HCT116 (cell line): ENCODE measurements at regions not wholly inside any gene's neighbourhood (a gene's known extent, or its start where the extent isn't known, plus 50 kb on each side); places are given as distances from the start of the nearest gene placed in this dataset.

Experiments used
- ATAC-seq: fragments of 200-7000 bp; cut with Tn5 transposase; 2 replicates; pipeline ENCODE4 v1.9.1; 2020; ENCODE audit warnings: mild to moderate bottlenecking, moderate library complexity
- BruUV-seq: library from RNA; stranded (reverse); fragments of 400-500 nt; replicated peaks from 2 replicates; lab custom pipeline; 2021; lab: Mats Ljungman, UMichigan
- CTCF ChIA-PET: fragments of 300-600 bp; sonication (Branson Sonifier 250); formaldehyde crosslinking; loops from one replicate; lab custom pipeline; 2021; ENCODE audit warnings: antibody characterized with exemption; lab: Charles Lee
- POLR2A ChIA-PET: fragments of 300-600, 350-600 bp; sonication (Branson Sonifier 250); formaldehyde crosslinking; loops from one replicate; lab custom pipeline; 2021; ENCODE audit warnings: antibody characterized with exemption; lab: Charles Lee
- RAD21 ChIA-PET, 2 experiments: fragments of 300-600 bp; sonication (Branson Sonifier 250); formaldehyde crosslinking; loops; one replicate each; lab custom pipeline; 2023; ENCODE audit warnings: low total read pairs in 2 of 2; ENCODE audit not compliant: uncharacterized antibody in 2 of 2, unreplicated experiment in 2 of 2, low non-redundant PET in 1 of 2; lab: Charles Lee
- DNase-seq: peaks from one replicate; pipeline ENCODE4 v3.0.0-alpha.2; 2010; ENCODE audit warnings: low read depth, low spot score
- H2AFZ ChIP-seq: fragments of 200-600 bp; shearing (Covaris generic), sonication (generic); 2 replicates; pipeline ENCODE4 v1.6.1; 2017; ENCODE audit warnings: low read depth, mixed run types, mixed read lengths, antibody characterized with exemption, low read length; ENCODE audit not compliant: poor library complexity, severe bottlenecking
- H3K27ac ChIP-seq: 2 replicates; pipeline ENCODE4 v1.5.1; 2012; ENCODE audit warnings: low read depth, low read length
- H3K27me3 ChIP-seq: fragments of 200-600 bp; sonication (generic); 2 replicates; pipeline ENCODE4 v1.6.1; 2016; ENCODE audit warnings: mixed run types, low read length, mixed read lengths; ENCODE audit not compliant: insufficient read depth
- H3K36me3 ChIP-seq, 2 experiments: fragments of 200-500 bp in 1 of 2; fragments of 200-600 bp in 1 of 2; sonication (Bioruptor generic) in 1 of 2; sonication (generic) in 1 of 2; 2 replicates each; pipeline versions ENCODE4 v1.5.1 to v1.6.1; 2014 to 2016; ENCODE audit warnings: low read length in 2 of 2, inconsistent platforms in 1 of 2, mixed read lengths in 1 of 2, mixed run types in 1 of 2; ENCODE audit not compliant: insufficient read depth in 2 of 2, control insufficient read depth in 1 of 2
- H3K4me1 ChIP-seq, 2 experiments: fragments of 200-600 bp in 1 of 2; sonication (generic) in 1 of 2; 2 replicates each; pipeline versions ENCODE4 v1.5.1 to v1.6.1; 2012 to 2017; ENCODE audit warnings: low read length in 2 of 2, inconsistent platforms in 1 of 2, mild to moderate bottlenecking in 1 of 2, mixed read lengths in 1 of 2, mixed run types in 1 of 2, moderate library complexity in 1 of 2; ENCODE audit not compliant: insufficient read depth in 2 of 2, control insufficient read depth in 1 of 2
- H3K4me2 ChIP-seq: fragments of 200-600 bp; sonication (generic); 2 replicates; pipeline ENCODE4 v1.6.1; 2017; ENCODE audit warnings: mixed run types, low read length, mixed read lengths
- H3K4me3 ChIP-seq, 2 experiments: fragments of 200-600 bp in 1 of 2; sonication (generic) in 1 of 2; replicated peaks in 1 of 2; 2 replicates each; pipeline ENCODE4 v1.5.1; 2011 to 2016; ENCODE audit warnings: low read length in 2 of 2, control low read depth in 1 of 2, low read depth in 1 of 2, mild to moderate bottlenecking in 1 of 2, mixed read lengths in 1 of 2, mixed run types in 1 of 2
- H3K79me2 ChIP-seq: fragments of 200-600 bp; sonication (generic); 2 replicates; pipeline ENCODE4 v1.6.1; 2017; ENCODE audit warnings: mild to moderate bottlenecking, mixed run types, low read length, moderate library complexity, mixed read lengths; ENCODE audit not compliant: insufficient read depth
- H3K9ac ChIP-seq: fragments of 200-600 bp; sonication (generic); 2 replicates; pipeline ENCODE4 v1.6.1; 2016; ENCODE audit warnings: low read length, mixed read lengths
- H3K9me2 ChIP-seq: fragments of 200-600 bp; sonication (generic), shearing (Covaris generic); 2 replicates; pipeline ENCODE4 v1.6.1; 2017; ENCODE audit warnings: mixed run types, mild to moderate bottlenecking, moderate library complexity; ENCODE audit not compliant: insufficient read depth
- H3K9me3 ChIP-seq, 2 experiments: fragments of 200-500 bp in 1 of 2; fragments of 200-600 bp in 1 of 2; sonication (Bioruptor generic) in 1 of 2; sonication (generic) in 1 of 2; 2 replicates each; pipeline ENCODE4 v1.6.1; 2014 to 2017; ENCODE audit warnings: low read length in 2 of 2, mixed read lengths in 2 of 2, inconsistent platforms in 1 of 2, low read depth in 1 of 2, mild to moderate bottlenecking in 1 of 2, mixed run types in 1 of 2, moderate library complexity in 1 of 2; ENCODE audit not compliant: control insufficient read depth in 1 of 2, insufficient read depth in 1 of 2
- H4K20me1 ChIP-seq: fragments of 200-600 bp; sonication (generic), shearing (Covaris generic); 2 replicates; pipeline ENCODE4 v1.6.1; 2017; ENCODE audit warnings: mixed run types, mild to moderate bottlenecking, moderate library complexity; ENCODE audit not compliant: insufficient read depth
- ATF3 ChIP-seq: IDR thresholded peaks from 2 replicates; pipeline ENCODE4 v1.6.1; 2012
- CTCF ChIP-seq, 3 experiments: fragments of 200-600 bp in 1 of 3; sonication (generic) in 1 of 3; IDR thresholded peaks in 2 of 3; conservative IDR thresholded peaks in 1 of 3; 2 replicates each; pipeline ENCODE4 v1.5.1; 2012 to 2017; ENCODE audit warnings: low read depth in 2 of 3, low read length in 2 of 3, antibody characterized with exemption in 1 of 3, borderline replicate concordance in 1 of 3, control low read depth in 1 of 3, mild to moderate bottlenecking in 1 of 3, mixed read lengths in 1 of 3, mixed run types in 1 of 3, moderate library complexity in 1 of 3; ENCODE audit not compliant: insufficient read depth in 1 of 3
- EGR1 ChIP-seq: IDR thresholded peaks from 2 replicates; pipeline ENCODE4 v1.6.1; 2012; ENCODE audit warnings: low read depth
- EZH2phosphoT487 ChIP-seq: fragments of 200-600 bp; IDR thresholded peaks from 2 replicates; pipeline ENCODE4 v1.6.1; 2018; ENCODE audit warnings: antibody characterized with exemption, borderline replicate concordance
- FOSL1 ChIP-seq: IDR thresholded peaks from 2 replicates; pipeline ENCODE4 v1.6.1; 2012; ENCODE audit warnings: low read depth
- JUND ChIP-seq: IDR thresholded peaks from 2 replicates; pipeline ENCODE4 v1.6.1; 2012
- MAX ChIP-seq: IDR thresholded peaks from 2 replicates; pipeline ENCODE4 v1.6.1; 2012
- POLR2A ChIP-seq: IDR thresholded peaks from 2 replicates; pipeline ENCODE4 v1.7.0; 2011; ENCODE audit warnings: borderline replicate concordance; ENCODE audit not compliant: insufficient read depth, insufficient read length; ENCODE audit errors: extremely low read depth
- RAD21 ChIP-seq: IDR thresholded peaks from 2 replicates; pipeline ENCODE4 v1.6.1; 2012; ENCODE audit warnings: low read depth, mild to moderate bottlenecking
- REST ChIP-seq: IDR thresholded peaks from 2 replicates; pipeline ENCODE4 v1.6.1; 2012; ENCODE audit warnings: low read depth
- SP1 ChIP-seq: IDR thresholded peaks from 2 replicates; pipeline ENCODE4 v1.6.1; 2012; ENCODE audit warnings: low read depth
- TCF7L2 ChIP-seq: IDR thresholded peaks from 2 replicates; pipeline ENCODE4 v1.7.0; 2011; ENCODE audit warnings: borderline replicate concordance, inconsistent platforms; ENCODE audit not compliant: insufficient read depth, insufficient read length; ENCODE audit errors: extremely low read depth
- YY1 ChIP-seq: IDR thresholded peaks from 2 replicates; pipeline ENCODE4 v1.6.1; 2011; ENCODE audit warnings: low read length, low read depth, moderate library complexity, mild to moderate bottlenecking; ENCODE audit not compliant: insufficient replicate concordance; ENCODE audit errors: extremely low read depth
- ZNF274 ChIP-seq: fragments of 200-500 bp; sonication (Bioruptor generic); IDR thresholded peaks from 2 replicates; pipeline ENCODE4 v1.6.1; 2014; ENCODE audit warnings: mild to moderate bottlenecking, low read depth, low read length, inconsistent platforms
- intact Hi-C: fragments of 100-400 bp; cut with micrococcal nuclease; formaldehyde crosslinking; loops from 2 replicates; pipeline ENCODE4 v1.10.0; 2022

- H3K9me3 ChIP-seq, result peaks cover 11 to 17% of the 10 kb centered on the region in 2 experiments; a peak in 2 of 4 replicates
- ATAC-seq, result no peak
- no peak overlapping the region for H3K4me3 ChIP-seq
- H3K36me3 ChIP-seq, result no peaks in the 10 kb centered on the region
- no TSS peak for BruUV-seq
- no peak overlapping the region for H3K4me2 ChIP-seq
- no peak overlapping the region for H2AFZ ChIP-seq
- DNase-seq, result no peak
- TF ChIP-seq ZNF274 (no peak), POLR2A (no peak), EGR1 (no peak), JUND (no peak), YY1 (no peak), REST (no peak), RAD21 (no peak), TCF7L2 (no peak), SP1 (no peak), FOSL1 (no peak), MAX (no peak), CTCF (IDR thresholded peaks at IDR 0.05 in 2 of 3, conservative IDR thresholded peaks at IDR 0.05 in 1 of 3; ENCODE audit: borderline replicate concordance in 1 of 3, insufficient read depth in 1 of 3, low read depth in 2 of 3, low read length in 2 of 3) (no peak), EZH2phosphoT487 (no peak), ATF3 (no peak)
- H3K27me3 ChIP-seq, result no peaks in the 10 kb centered on the region
- H3K79me2 ChIP-seq, result no peaks in the 10 kb centered on the region
- POLR2A ChIA-PET, result no interaction called here
- CTCF ChIA-PET, result no interaction called here
- RAD21 ChIA-PET, result no interaction called here
- H4K20me1 ChIP-seq, result no peaks in the 10 kb centered on the region
- no peaks in the 10 kb centered on the region for H3K4me1 ChIP-seq
- intact Hi-C loops, result no loop called here
- H3K9me2 ChIP-seq, result no peaks in the 10 kb centered on the region
- H3K27ac ChIP-seq, result no peak overlapping the region
- H3K9ac ChIP-seq, result no peak overlapping the region
Measured at GRCh38 chr11:23866641-23867040, 630.2 kb upstream of the LUZP2 start.
